T47D (cell line): ENCODE measurements at regions not wholly inside any gene's neighbourhood (a gene's known extent, or its start where the extent isn't known, plus 50 kb on each side); places are given as distances from the start of the nearest gene placed in this dataset.
"Not testable (repeated sequence)": the region's sequence is repeated elsewhere in the genome, so short reads cannot be mapped to it uniquely, and the experiment has no call there.

Experiments used
- DNase-seq, 2 experiments: peaks; one replicate each; pipeline versions ENCODE4 v3.0.0 to v3.0.0-alpha.2; 2011 to 2012; ENCODE audit warnings: low read depth in 1 of 2, low spot score in 1 of 2
- JUND ChIP-seq: IDR thresholded peaks from 2 replicates; pipeline ENCODE4 v1.6.1; 2012; ENCODE audit warnings: low read depth
- in situ Hi-C: cut with HindIII; loops from 2 replicates; pipeline ENCODE4 v1.10.0; 2016; ENCODE audit warnings: low sequenced_read_pairs, low pct_unique_long_range_greater_than_20kb

DNA sequence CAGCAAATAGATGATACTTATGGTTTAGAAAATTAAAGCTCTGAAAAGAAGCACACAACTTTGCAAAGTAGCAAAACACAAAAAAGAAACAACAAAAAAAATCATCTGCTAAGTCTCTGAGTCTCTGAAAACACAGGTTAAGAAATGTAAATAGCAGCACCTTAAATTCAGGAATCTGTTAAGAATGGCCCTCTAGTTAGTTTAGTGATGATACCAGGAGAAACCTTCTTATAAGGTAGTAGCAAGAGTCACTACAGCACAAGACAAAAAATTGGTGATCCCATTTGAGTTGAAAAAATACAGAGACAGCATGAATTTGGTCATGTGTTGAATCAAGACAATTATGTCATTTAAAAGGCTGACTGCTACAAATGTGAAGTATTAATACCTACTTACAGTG is 308.2 kb upstream of the ADGRL3 start:
- TF ChIP-seq JUND = no peak
- in situ Hi-C loops = no loop called here
- DNase-seq = no peak

DNA sequence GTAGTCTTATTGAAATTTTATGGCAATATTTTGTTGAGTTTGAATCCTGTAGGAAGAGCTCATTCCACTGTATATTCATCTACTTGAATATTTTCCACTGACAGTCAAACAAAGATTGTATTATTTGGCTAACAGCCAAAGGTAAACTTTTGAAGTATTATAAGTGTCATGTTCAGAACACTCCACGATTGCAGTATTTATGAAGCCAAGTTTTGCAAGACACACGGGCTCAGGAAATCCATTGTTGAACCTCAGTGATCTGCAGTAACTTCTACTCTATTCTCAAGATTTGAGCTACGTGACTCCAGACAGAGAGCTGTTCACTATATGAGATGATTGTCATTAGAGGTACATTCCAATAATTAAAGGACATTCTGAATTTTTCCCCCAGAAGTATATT is 302.7 kb upstream of the ADGRL3 start:
- in situ Hi-C loops = no loop called here
- no peak for TF ChIP-seq JUND
- peak in 1 of 2 experiments; percentile 1 for DNase-seq

DNA sequence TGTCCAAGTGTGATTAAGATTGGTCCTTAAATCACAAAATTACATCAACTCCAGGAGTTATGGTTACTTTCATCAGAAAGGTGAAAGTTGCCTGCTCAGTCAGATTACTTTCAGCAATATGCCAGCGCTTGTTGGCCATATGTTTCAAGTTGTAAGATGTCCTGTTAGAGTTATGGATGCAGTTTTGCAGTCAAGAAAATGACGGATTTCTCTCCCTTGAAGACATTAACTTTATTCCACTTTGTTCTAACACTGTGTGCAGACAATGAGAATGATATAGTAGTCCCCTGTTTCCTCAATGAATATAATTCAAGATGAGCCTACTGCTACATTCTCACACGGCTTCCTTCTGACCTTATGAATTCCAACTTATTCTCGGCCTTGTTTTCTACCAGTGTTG is 295.0 kb upstream of the ADGRL3 start:
- in situ Hi-C loops = no loop called here
- TF ChIP-seq JUND = no peak
- DNase-seq = no peak

DNA sequence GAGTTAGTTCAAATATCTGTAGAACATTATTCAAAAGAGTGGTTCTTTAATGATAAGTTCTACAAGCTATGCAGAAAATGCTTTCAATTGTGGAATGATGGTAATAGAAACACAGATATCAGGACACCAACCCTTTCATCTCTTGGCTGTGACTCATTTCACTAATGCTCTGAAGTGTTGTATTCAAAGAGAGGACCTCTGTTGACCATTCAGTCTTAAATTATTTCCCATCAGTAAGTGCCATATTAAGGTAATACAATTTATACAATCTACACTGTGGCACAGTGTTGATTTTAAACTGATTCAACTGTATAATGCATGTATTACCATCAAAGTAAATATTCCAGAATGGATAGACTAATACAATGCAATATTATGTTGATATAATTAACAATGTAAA is 289.0 kb upstream of the ADGRL3 start:
- TF ChIP-seq JUND = no peak
- DNase-seq = no peak
- in situ Hi-C loops = no loop called here

DNA sequence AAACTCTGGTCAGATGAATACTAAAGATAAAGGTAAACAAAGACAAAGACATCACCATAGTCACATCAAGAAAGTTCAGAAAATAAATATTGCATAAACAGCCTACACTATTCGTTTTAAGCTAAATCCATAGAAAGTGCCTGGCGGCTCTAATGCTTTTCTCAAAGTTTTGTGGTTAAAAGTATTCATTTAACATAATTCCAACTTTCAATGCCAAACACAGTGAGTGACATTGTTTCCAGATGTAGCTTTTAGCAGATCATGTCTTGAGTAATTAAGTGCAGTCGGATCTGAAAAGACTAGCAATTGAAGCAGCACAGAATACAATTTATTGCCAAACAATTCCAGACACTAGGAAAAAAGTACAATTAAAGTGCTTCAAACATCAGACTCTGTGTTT is 287.1 kb upstream of the ADGRL3 start:
- TF ChIP-seq JUND = no peak
- DNase-seq = no peak
- in situ Hi-C loops = no loop called here

DNA sequence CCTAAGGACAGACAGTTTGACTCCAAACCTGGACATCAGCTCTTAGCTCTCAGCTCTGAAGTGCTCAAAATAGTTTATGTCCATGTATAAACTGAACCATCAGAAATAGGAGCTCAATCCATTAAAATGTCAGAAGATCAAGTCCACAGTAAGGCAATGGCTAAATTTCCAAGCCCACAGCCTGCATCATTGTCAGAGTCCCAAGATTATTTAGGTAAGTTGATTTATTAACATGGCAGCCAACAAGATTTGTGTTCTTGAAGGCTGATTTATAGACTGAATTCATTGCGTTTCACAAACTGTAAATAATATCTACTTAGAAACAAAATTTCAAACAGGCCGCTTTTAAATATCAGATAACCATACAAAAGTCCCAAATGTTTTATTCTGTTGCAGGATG is 286.5 kb upstream of the ADGRL3 start:
- in situ Hi-C loops = no loop called here
- TF ChIP-seq JUND = no peak

DNA sequence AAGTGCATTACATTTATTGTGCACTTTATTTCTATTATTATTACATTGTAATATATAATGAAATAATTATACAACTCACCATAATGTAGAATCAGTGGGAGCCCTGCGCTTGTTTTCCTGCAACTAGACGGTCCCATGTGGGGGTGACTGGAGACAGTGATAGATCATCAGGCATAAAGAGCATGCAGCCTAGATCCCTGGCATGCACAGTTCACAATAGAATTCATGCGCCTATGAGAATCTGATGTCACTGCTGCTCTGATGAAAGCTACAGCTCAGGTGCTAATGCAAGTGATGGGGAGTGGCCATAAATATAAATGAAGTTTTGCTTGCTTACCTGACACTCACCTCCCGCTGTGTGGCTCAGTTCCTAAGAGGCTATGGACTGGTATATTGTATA is 278.4 kb upstream of the ADGRL3 start:
- in situ Hi-C loops, DNase-seq: not testable (repeated sequence)

More for the DNA sequence above, 286.5 kb upstream of the ADGRL3 start:
- no peak for DNase-seq

DNA sequence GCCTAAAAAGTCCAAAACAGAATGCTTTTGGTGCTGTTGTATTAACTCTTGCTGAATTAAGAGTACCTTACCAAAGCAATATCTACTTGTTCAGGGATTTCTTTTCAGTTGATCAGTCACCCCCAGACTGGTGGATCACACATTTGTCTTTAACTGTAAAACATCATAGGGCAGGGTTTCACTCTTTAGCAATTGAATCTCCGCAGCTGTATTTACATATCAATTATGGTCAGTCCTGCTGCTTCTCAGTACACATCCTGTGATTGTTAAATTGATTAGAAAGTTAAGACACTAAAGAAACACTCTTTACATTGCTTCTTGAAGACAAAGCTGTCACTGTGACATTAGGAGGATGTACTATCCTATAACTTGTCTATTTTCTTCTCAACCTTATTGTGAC is 277.1 kb upstream of the ADGRL3 start:
- peak in 1 of 2 experiments; percentile 10 for DNase-seq
- in situ Hi-C loops = no loop called here
- no peak for TF ChIP-seq JUND

DNA sequence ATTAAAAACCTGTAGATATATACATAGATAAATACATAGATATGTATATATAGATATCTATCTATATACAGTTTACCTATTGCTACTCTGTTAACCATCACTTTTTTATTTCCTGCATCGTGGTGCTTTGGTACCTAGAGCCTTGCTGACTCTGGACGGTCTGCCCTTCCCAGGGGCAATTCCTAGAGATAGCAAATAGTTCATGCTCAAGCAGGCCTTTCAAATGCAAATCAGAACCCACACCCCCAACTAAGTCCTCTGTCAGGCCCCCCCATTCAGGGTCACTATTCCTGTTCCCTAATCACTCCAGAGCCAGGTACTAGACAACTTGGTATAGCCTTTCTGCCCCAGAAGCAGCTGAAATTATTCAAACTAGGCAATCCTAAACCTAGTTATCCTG is 273.5 kb upstream of the ADGRL3 start:
- DNase-seq = no peak
- TF ChIP-seq JUND = no peak
- in situ Hi-C loops = no loop called here

DNA sequence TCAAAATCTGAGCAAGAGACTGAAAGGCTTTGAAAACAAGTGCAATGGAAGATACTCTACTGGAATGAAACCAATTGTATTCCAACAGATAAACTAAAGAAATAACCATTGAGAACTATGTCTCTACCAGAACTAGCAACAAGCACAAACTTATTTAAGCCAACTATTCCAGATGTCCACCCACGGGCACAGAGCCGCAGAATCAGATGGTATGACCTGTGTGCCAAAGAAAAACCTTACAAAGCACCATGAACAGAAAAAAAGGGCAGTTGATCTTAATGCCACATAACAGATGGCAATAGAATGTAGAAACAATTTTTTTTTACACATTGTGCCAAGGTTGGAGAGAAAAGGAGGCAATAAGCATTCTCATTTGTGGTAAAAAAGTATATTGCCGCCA is 269.3 kb upstream of the ADGRL3 start:
- DNase-seq = no peak
- TF ChIP-seq JUND = no peak
- in situ Hi-C loops = no loop called here

DNA sequence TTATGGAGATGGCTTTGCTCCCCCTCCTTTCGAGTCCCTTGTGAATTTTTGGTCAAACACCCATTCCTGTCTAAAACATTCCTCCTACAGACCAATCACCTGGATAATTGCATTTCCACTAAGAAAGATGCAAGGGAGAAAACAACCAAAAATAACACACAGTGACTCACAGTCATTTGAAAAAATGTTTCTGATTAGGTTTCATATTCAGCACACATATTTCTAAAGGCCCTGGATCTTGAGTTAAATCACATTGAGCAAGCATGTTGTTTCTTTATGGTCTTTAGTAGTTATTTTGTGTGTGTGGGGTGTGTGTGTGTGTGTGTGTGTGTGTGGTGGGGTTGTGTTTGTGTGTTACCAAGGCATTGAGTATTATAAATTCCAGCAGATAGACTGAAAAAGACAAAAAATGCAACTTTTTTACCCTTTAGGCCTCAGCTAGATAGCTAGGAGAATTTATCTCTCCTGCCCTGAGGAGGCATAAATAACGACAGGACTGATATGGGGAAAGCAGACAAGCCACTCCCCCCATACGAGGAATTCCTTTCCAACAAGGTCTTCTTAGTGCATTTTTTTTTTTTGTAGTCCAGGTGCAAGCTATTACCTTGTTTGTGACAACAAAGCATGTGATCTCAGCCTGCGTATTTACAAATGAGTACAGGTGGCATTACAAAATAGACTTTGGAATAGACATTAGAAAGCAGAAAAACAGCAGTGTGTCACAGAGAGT is 265.4 kb upstream of the ADGRL3 start:
- no peak for TF ChIP-seq JUND
- DNase-seq = no peak
- in situ Hi-C loops = no loop called here

DNA sequence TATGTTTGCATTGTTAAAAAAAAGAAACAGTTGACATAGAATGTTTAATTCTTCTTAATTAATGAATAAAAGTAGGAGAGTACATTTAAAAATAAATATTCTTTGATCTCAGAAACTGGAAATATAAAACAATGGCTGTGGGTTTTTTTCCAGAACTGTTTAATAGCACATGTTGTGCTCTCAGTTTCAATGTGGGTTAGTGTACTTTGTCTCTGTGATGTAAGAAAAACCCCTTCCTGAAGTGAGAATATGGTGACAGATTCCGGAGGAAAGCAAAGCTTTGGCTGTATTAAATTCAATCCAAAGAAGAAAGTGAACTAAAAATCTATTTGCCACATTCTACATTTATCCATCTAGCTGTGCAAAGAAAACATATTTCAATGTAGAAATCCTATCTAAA is 261.9 kb upstream of the ADGRL3 start:
- TF ChIP-seq JUND = no peak
- DNase-seq = no peak
- in situ Hi-C loops = no loop called here

DNA sequence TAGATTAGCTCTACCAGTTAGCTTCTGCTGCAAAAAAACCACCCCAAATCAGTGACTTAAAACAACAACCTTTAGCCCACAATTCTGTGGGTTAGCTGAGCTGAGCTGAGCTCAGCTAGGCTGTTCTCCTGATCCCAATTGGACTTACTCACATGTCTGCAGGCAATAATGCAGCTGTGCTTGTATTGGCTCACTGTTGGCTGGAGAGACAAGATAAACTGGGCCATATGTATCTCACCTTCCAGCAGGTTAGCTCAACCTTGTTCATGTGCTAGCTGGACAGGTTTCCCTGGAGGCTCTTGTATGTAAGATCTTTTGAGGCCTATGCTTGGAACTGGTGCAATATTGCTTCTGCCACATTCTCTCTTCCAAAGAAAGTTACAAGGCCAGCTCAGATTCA is 261.5 kb upstream of the ADGRL3 start:
- TF ChIP-seq JUND = no peak
- DNase-seq = peak in 1 of 2 experiments; percentile 71
- in situ Hi-C loops = no loop called here

DNA sequence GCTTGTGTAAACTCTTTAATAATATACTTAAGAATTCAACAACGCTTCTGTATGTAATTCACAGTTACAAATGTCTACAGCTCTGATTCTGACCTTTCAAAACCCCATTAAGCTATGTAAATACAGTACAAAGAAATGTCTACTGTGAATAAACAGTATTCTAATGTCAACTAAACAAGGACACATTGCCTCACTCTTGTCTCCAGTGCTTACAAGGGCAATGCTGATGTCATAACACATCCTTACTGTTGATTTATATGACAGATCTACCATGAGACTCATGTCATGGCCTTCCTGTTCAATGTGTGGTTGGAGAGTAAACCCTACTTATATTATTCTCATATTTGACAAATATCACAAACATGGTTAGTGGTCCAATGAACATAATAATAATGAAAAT is 256.1 kb upstream of the ADGRL3 start:
- in situ Hi-C loops = no loop called here
- peak in 1 of 2 experiments; percentile 16 for DNase-seq
- TF ChIP-seq JUND = no peak
